ENCODE measurements at regions not wholly inside any gene's neighbourhood (a gene's known extent, or its start where the extent isn't known, plus 50 kb on each side); places are given as distances from the start of the nearest gene placed in this dataset.

GRCh38 chr6:84525907-84526306, 238.5 kb downstream of the TBX18 start:
- no peak for DNase-seq (ENCODE audit: low read depth in 2 of 3, low spot score in 2 of 3)

GRCh38 chr6:84524636-84525035, 239.8 kb downstream of the TBX18 start:
- no peak for DNase-seq (ENCODE audit: low read depth in 2 of 3, low spot score in 2 of 3)

GRCh38 chr6:84522135-84522549, 242.3 kb downstream of the TBX18 start:
- DNase-seq (ENCODE audit: low read depth in 2 of 3, low spot score in 2 of 3), result no peak

- no peak for DNase-seq (ENCODE audit: low read depth in 2 of 3, low spot score in 2 of 3)
These were observed 242.9 kb downstream of the TBX18 start for GRCh38 chr6:84521511-84521910.

GRCh38 chr6:84517741-84518530, 246.5 kb downstream of the TBX18 start:
- DNase-seq (ENCODE audit: low read depth in 2 of 3, low spot score in 2 of 3), result no peak

- no peak for DNase-seq (ENCODE audit: low read depth in 2 of 3, low spot score in 2 of 3)
These were observed 248.2 kb downstream of the TBX18 start for GRCh38 chr6:84516154-84516553.

- DNase-seq (ENCODE audit: low read depth in 2 of 3, low spot score in 2 of 3), result no peak
These were observed 249.3 kb downstream of the TBX18 start for GRCh38 chr6:84515067-84515466.

GRCh38 chr6:84514089-84514971, 250.1 kb downstream of the TBX18 start:
- DNase-seq (ENCODE audit: low read depth in 2 of 3, low spot score in 2 of 3), result no peak

- no peak for DNase-seq (ENCODE audit: low read depth in 2 of 3, low spot score in 2 of 3)
These were observed 252.0 kb downstream of the TBX18 start for GRCh38 chr6:84512391-84512790.

- DNase-seq (ENCODE audit: low read depth in 2 of 3, low spot score in 2 of 3), result no peak
These were observed 252.5 kb downstream of the TBX18 start for GRCh38 chr6:84511929-84512328.

- DNase-seq (ENCODE audit: low read depth in 2 of 3, low spot score in 2 of 3), result no peak
These were observed 255.4 kb downstream of the TBX18 start for GRCh38 chr6:84508981-84509380.

- DNase-seq (ENCODE audit: low read depth in 2 of 3, low spot score in 2 of 3), result no peak
These were observed 256.1 kb downstream of the TBX18 start for GRCh38 chr6:84508334-84508733.

- DNase-seq (ENCODE audit: low read depth in 2 of 3, low spot score in 2 of 3), result no peak
These were observed 260.4 kb downstream of the TBX18 start for GRCh38 chr6:84504025-84504424.

- DNase-seq (ENCODE audit: low read depth in 2 of 3, low spot score in 2 of 3), result no peak
These were observed 263.1 kb downstream of the TBX18 start for GRCh38 chr6:84501315-84501714.

- DNase-seq (ENCODE audit: low read depth in 2 of 3, low spot score in 2 of 3), result no peak
These were observed 263.7 kb downstream of the TBX18 start for GRCh38 chr6:84500726-84501125.

- no peak for DNase-seq (ENCODE audit: low read depth in 2 of 3, low spot score in 2 of 3)
These were observed 265.5 kb downstream of the TBX18 start for GRCh38 chr6:84498905-84499304.

- no peak for DNase-seq (ENCODE audit: low read depth in 2 of 3, low spot score in 2 of 3)
These were observed 265.1 kb upstream of the CEP162 start for GRCh38 chr6:84492241-84493165.

- no peak for DNase-seq (ENCODE audit: low read depth in 2 of 3, low spot score in 2 of 3)
These were observed 262.2 kb upstream of the CEP162 start for GRCh38 chr6:84489598-84489997.

GRCh38 chr6:84486526-84486925, 259.1 kb upstream of the CEP162 start:
- DNase-seq (ENCODE audit: low read depth in 2 of 3, low spot score in 2 of 3), result no peak

- DNase-seq (ENCODE audit: low read depth in 2 of 3, low spot score in 2 of 3), result no peak
These were observed 241.7 kb upstream of the CEP162 start for GRCh38 chr6:84469144-84469543.

GRCh38 chr6:84467296-84467695, 239.9 kb upstream of the CEP162 start:
- DNase-seq (ENCODE audit: low read depth in 2 of 3, low spot score in 2 of 3), result no peak
